Gastroesophageal sphincter (tissue), 4 donors: ENCODE measurements at regions not wholly inside any gene's neighbourhood (a gene's known extent, or its start where the extent isn't known, plus 50 kb on each side); places are given as distances from the start of the nearest gene placed in this dataset.
"Not testable (repeated sequence)": the region's sequence is repeated elsewhere in the genome, so short reads cannot be mapped to it uniquely, and the experiment has no call there.

Experiments used
- ATAC-seq: fragments of 150-250 bp; one replicate; pipeline ENCODE4 v1.9.1; 2016; ENCODE audit warnings: mild to moderate bottlenecking, moderate library complexity
- H3K27ac ChIP-seq, 4 donors: fragments of 200-600 bp; sonication (generic) in 3 of 4; 1 replicate in 3 of 4; 2 replicates in 1 of 4; pipeline ENCODE4 v1.5.1; 2016 to 2019
- H3K27me3 ChIP-seq: fragments of 200-600 bp; sonication (generic); one replicate; pipeline ENCODE4 v1.5.1; 2019
- H3K36me3 ChIP-seq, 2 donors: fragments of 200-600 bp; sonication (generic); one replicate each; pipeline ENCODE4 v1.5.1; 2019; ENCODE audit warnings: control low read depth in 1 of 2
- H3K4me1 ChIP-seq, 3 donors: fragments of 200-600 bp; sonication (generic); 1 replicate in 2 of 3; 2 replicates in 1 of 3; pipeline ENCODE4 v1.5.1; 2016 to 2019; ENCODE audit warnings: control low read depth in 2 of 3
- H3K4me3 ChIP-seq, 2 donors: fragments of 200-600 bp; sonication (generic); one replicate each; pipeline ENCODE4 v1.5.1; 2019; ENCODE audit warnings: mild to moderate bottlenecking in 1 of 2, moderate library complexity in 1 of 2
- H3K9me3 ChIP-seq, 3 donors: fragments of 200-600 bp; sonication (generic); one replicate each; pipeline ENCODE4 v1.5.1; 2017 to 2019; ENCODE audit warnings: control low read depth in 2 of 3
- CTCF ChIP-seq, 4 experiments: fragments of 200-600 bp in 2 of 4; fragments of 450-650 bp in 2 of 4; sonication (generic) in 1 of 4; IDR thresholded peaks; one replicate each; pipeline ENCODE4 v1.5.1; 2017 to 2019; ENCODE audit warnings: antibody characterized with exemption in 4 of 4, mild to moderate bottlenecking in 2 of 4, moderate library complexity in 2 of 4
- EP300 ChIP-seq: sonication (generic); formaldehyde crosslinking; IDR thresholded peaks from one replicate; pipeline ENCODE4 v1.6.1; 2017; ENCODE audit warnings: antibody characterized with exemption, mild to moderate bottlenecking
- POLR2A ChIP-seq, 2 donors: fragments of 450-650 bp; IDR thresholded peaks; one replicate each; pipeline ENCODE4 v1.6.1; 2017; ENCODE audit warnings: antibody characterized with exemption in 2 of 2, mild to moderate bottlenecking in 2 of 2, moderate library complexity in 1 of 2
- POLR2AphosphoS5 ChIP-seq: sonication (generic); formaldehyde crosslinking; IDR thresholded peaks from one replicate; pipeline ENCODE4 v1.6.1; 2017; ENCODE audit warnings: antibody characterized with exemption
- WGBS, 2 donors: methylation state at CpG; one replicate each; pipeline ENCODE4 v1.1.5; 2018; ENCODE audit warnings: low coverage in 1 of 2; 5-methylcytosine and 5-hydroxymethylcytosine counted together

- Histone ChIP-seq H3K36me3 (no peaks in the 10 kb centered on the region), H3K9me3 (no peaks in the 10 kb centered on the region), H3K4me1 (no peaks in the 10 kb centered on the region), H3K27me3 (no peaks in the 10 kb centered on the region), H3K4me3 (no peak overlapping the region), H3K27ac (no peak overlapping the region)
- 70 to 82% methylated on average over 1 to 2 of the region's 2 CpGs for WGBS, 2 donors
- TF ChIP-seq EP300 = no peak
- no peak for TF ChIP-seq POLR2AphosphoS5
- no peak for TF ChIP-seq CTCF (IDR thresholded peaks at IDR 0.05)
- TF ChIP-seq POLR2A (IDR thresholded peaks at IDR 0.05) = no peak
- ATAC-seq = no peak
Measured at GRCh38 chr6:80592436-80592835, 486.0 kb downstream of the BCKDHB start.

GRCh38 chr6:80586242-80586641 is 479.8 kb downstream of the BCKDHB start:
- no peak for ATAC-seq
- no peaks in the 10 kb centered on the region for H3K27me3 ChIP-seq
- no peaks in the 10 kb centered on the region for H3K4me1 ChIP-seq
- H3K9me3 ChIP-seq = no peaks in the 10 kb centered on the region
- H3K36me3 ChIP-seq = no peaks in the 10 kb centered on the region
- no peak overlapping the region for H3K27ac ChIP-seq
- no peak for TF ChIP-seq EP300
- TF ChIP-seq POLR2AphosphoS5 = no peak
- TF ChIP-seq POLR2A (IDR thresholded peaks at IDR 0.05) = no peak
- H3K4me3 ChIP-seq = no peak overlapping the region

GRCh38 chr6:80579391-80580023 is 473.0 kb downstream of the BCKDHB start:
- WGBS, 2 donors = 70 to 100% methylated on average over 1 to 2 of the region's 2 CpGs
- Histone ChIP-seq H3K4me3 (no peak overlapping the region), H3K36me3 (no peaks in the 10 kb centered on the region), H3K9me3 (no peaks in the 10 kb centered on the region), H3K27ac (no peak overlapping the region), H3K4me1 (no peaks in the 10 kb centered on the region), H3K27me3 (no peaks in the 10 kb centered on the region)
- TF ChIP-seq EP300 = no peak
- no peak for TF ChIP-seq POLR2AphosphoS5
- no peak for TF ChIP-seq CTCF (IDR thresholded peaks at IDR 0.05)
- no peak for TF ChIP-seq POLR2A (IDR thresholded peaks at IDR 0.05)
- ATAC-seq = no peak

- H3K9me3 ChIP-seq, H3K27me3 ChIP-seq, H3K36me3 ChIP-seq, H3K27ac ChIP-seq, H3K4me3 ChIP-seq, H3K4me1 ChIP-seq, ATAC-seq: not testable (repeated sequence)
- 84 to 95% methylated on average over 7 of the region's 15 CpGs for WGBS, 2 donors
Measured at GRCh38 chr6:80573320-80573719, 466.8 kb downstream of the BCKDHB start.

- no peak for ATAC-seq
- Histone ChIP-seq H3K4me1 (no peaks in the 10 kb centered on the region), H3K27ac (no peak overlapping the region), H3K4me3 (no peak overlapping the region), H3K9me3 (no peaks in the 10 kb centered on the region), H3K27me3 (no peaks in the 10 kb centered on the region), H3K36me3 (no peaks in the 10 kb centered on the region)
- TF ChIP-seq POLR2AphosphoS5 (no peak), CTCF (IDR thresholded peaks at IDR 0.05) (no peak), EP300 (no peak), POLR2A (IDR thresholded peaks at IDR 0.05) (no peak)
- 87% methylated on average over 1 of the region's 1 CpG; no CpG with 5 or more reads in 1 of the 2 donors for WGBS, 2 donors
Measured at GRCh38 chr6:80566361-80566760, 459.9 kb downstream of the BCKDHB start.

GRCh38 chr6:80553071-80553740 is 446.7 kb downstream of the BCKDHB start:
- Histone ChIP-seq H3K4me3 (no peak overlapping the region), H3K4me1 (peaks cover 0 to 5% (median 0%) of the 10 kb centered on the region in 3 donors), H3K27me3 (no peaks in the 10 kb centered on the region), H3K9me3 (no peaks in the 10 kb centered on the region), H3K36me3 (no peaks in the 10 kb centered on the region), H3K27ac (no peak overlapping the region)
- no peak for TF ChIP-seq EP300
- TF ChIP-seq POLR2AphosphoS5 = no peak
- no peak for TF ChIP-seq POLR2A (IDR thresholded peaks at IDR 0.05)
- no peak for TF ChIP-seq CTCF (IDR thresholded peaks at IDR 0.05)
- 60 to 79% methylated on average over 3 to 4 of the region's 5 CpGs for WGBS, 2 donors
- no peak for ATAC-seq
